ENCODE measurements at regions not wholly inside any gene's neighbourhood (a gene's known extent, or its start where the extent isn't known, plus 50 kb on each side); places are given as distances from the start of the nearest gene placed in this dataset.

GRCh38 chr15:38863381-38863780 lies 298.8 kb upstream of the RASGRP1 start:
- H3K27ac Mint-ChIP-seq = no peak overlapping the region
- ATAC-seq = no peak

GRCh38 chr15:38864122-38864521 lies 299.5 kb upstream of the RASGRP1 start:
- no peak overlapping the region for H3K27ac Mint-ChIP-seq
- H3K4me1 Mint-ChIP-seq = peaks cover 9% of the 10 kb centered on the region
- H3K9me3 ChIP-seq (ENCODE audit: control insufficient read depth, low read length, poor library complexity, severe bottlenecking) = no peaks in the 10 kb centered on the region
- peaks cover 33% of the 10 kb centered on the region for H3K27me3 Mint-ChIP-seq
- H3K4me3 Mint-ChIP-seq = no peak overlapping the region
- no peaks in the 10 kb centered on the region for H3K36me3 Mint-ChIP-seq (ENCODE audit: low read depth)
- DNase-seq (no peak), ATAC-seq (no peak)

More at GRCh38 chr15:38863381-38863780, 298.8 kb upstream of the RASGRP1 start:
- Mint-ChIP-seq H3K4me1 (peaks cover 9% of the 10 kb centered on the region), H3K4me3 (no peak overlapping the region), H3K36me3 (ENCODE audit: low read depth) (no peaks in the 10 kb centered on the region), H3K27me3 (peaks cover 34% of the 10 kb centered on the region)
- no peak for DNase-seq
- H3K9me3 ChIP-seq (ENCODE audit: control insufficient read depth, low read length, poor library complexity, severe bottlenecking) = no peaks in the 10 kb centered on the region

DNA sequence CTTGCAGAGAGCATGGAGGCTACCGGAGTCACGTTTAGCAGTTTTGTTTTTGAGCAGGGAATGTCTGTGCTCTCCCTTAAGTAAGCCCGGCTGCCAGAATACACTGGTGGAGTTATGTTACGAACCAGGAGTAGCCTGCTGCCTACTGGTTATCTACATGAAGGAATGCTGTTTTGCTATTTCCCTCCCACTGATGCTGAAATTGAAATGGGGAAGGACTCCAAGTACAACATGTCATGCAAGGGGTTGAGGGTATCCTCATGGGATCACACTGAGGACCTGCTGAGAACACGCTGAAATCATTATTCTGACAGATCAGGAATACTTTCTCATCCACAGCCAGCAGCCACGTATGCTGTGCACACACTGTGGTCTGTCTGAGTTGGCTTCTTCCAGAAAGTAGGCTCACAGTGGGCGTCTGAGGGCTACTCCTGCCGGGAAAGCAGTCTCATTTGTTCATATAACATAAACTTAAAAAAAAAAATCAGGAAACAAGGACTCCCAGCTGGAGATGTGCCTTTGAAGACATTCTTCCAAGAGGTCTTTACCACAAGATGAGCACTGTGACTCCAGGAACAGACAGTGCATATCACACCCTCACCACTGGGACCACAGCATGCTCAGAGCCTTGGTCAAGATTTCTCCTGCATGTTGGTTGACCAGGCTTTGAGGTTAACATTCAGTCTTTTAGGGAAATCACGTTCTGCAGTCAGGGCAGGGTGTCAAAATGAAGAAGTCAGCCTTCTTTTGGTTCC lies 300.4 kb upstream of the RASGRP1 start:
- H3K36me3 Mint-ChIP-seq (ENCODE audit: low read depth) = no peaks in the 10 kb centered on the region
- ATAC-seq = no peak
- H3K9me3 ChIP-seq (ENCODE audit: control insufficient read depth, low read length, poor library complexity, severe bottlenecking) = no peaks in the 10 kb centered on the region
- H3K27ac Mint-ChIP-seq = no peak overlapping the region
- no peak for DNase-seq
- H3K27me3 Mint-ChIP-seq = peaks cover 33% of the 10 kb centered on the region
- H3K4me3 Mint-ChIP-seq = no peak overlapping the region
- H3K4me1 Mint-ChIP-seq = peaks cover 9% of the 10 kb centered on the region

- Mint-ChIP-seq H3K4me1 (peaks cover 8% of the 10 kb centered on the region), H3K27ac (no peak overlapping the region)
These were observed 302.9 kb upstream of the RASGRP1 start for GRCh38 chr15:38867556-38867955.

DNA sequence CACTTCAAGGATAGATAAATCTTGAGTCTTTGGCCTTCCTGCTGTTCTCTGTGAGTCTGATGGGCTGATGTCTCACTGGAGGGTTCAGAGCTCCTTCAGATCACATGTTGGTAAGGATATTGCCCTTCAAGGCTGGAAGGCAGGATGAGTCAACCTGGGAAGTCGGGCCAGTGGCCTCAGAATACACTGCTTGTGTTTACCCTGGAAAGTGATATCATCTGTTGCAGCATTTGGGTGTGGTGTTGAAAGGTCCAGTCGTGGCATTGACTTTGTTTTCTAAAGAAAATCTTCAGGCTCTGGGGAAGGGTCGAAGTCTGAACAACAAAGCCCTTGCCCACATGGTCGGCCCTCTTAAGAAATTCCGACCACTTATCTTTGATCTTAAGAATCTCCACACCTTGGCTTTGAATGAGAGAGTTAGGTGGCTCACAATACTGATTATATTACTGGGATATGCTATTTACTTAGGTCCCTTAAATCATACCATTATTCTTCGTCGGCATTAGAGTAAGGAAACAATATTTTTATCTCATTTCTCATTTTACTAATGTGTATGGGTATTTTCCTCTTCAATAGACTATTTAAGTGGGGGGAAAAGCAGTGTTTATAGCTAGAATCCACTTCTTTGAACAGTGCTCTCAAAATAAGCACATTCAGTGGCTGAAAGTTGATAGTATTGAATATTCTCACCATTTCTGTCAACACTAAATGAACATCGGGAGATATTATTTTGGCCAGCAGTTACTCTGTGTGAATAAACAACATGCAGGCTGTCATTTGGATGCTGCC lies 303.9 kb upstream of the RASGRP1 start:
- Mint-ChIP-seq H3K4me3 (no peak overlapping the region), H3K4me1 (peaks cover 4% of the 10 kb centered on the region), H3K27me3 (peaks cover 22% of the 10 kb centered on the region), H3K27ac (no peak overlapping the region), H3K36me3 (ENCODE audit: low read depth) (no peaks in the 10 kb centered on the region)
- H3K9me3 ChIP-seq (ENCODE audit: control insufficient read depth, low read length, poor library complexity, severe bottlenecking) = no peaks in the 10 kb centered on the region
- no peak for ATAC-seq
- DNase-seq = no peak

More at GRCh38 chr15:38867556-38867955, 302.9 kb upstream of the RASGRP1 start:
- Mint-ChIP-seq H3K36me3 (ENCODE audit: low read depth) (no peaks in the 10 kb centered on the region), H3K27me3 (peaks cover 26% of the 10 kb centered on the region), H3K4me3 (no peak overlapping the region)
- H3K9me3 ChIP-seq (ENCODE audit: control insufficient read depth, low read length, poor library complexity, severe bottlenecking) = no peaks in the 10 kb centered on the region
- ATAC-seq (no peak), DNase-seq (no peak)

DNA sequence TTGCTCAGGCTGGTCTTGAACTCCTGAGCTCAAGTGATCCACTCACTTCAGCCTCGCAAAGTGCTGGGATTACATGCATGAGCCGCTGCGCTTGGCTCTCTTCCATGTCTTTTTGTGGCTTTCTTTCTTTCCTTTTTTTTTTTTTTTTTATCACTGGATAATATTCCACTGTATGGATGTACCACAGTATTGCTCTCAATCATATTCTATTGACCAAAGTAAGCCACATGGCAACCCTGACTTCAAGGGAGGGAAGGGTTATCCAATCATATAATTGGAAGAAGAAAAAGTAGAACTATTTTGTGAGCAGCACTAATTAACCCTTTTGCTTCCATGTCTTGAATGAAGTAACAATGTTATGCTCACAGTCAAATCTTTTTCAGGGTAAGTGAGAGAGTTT lies 307.0 kb upstream of the RASGRP1 start:
- H3K36me3 Mint-ChIP-seq (ENCODE audit: low read depth) = no peaks in the 10 kb centered on the region
- no peak overlapping the region for H3K4me3 Mint-ChIP-seq
- H3K9me3 ChIP-seq (ENCODE audit: control insufficient read depth, low read length, poor library complexity, severe bottlenecking) = no peaks in the 10 kb centered on the region
- no peak overlapping the region for H3K27ac Mint-ChIP-seq
- ATAC-seq (no peak), DNase-seq (no peak)
- H3K4me1 Mint-ChIP-seq = no peaks in the 10 kb centered on the region
- peaks cover 18% of the 10 kb centered on the region for H3K27me3 Mint-ChIP-seq

DNA sequence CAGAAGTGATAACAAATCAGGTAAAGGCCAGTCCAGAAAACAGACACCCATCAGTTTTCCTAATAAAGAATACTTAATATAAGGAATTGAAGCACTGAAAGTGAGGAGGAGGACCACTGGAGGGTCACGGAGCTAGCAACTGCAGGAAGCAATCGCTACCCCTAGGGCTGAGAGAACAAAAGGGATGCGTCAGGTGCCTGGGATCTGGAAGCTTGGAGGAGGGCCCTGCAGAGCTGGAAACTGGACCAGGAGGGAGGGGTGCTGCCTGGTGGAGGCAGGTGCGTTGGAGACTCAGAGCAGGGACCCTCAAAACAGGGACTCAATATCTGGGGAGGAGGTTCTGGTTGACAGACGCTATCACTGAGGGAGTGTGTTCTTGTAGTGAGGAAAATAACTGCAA lies 308.1 kb upstream of the RASGRP1 start:
- Mint-ChIP-seq H3K27ac (no peak overlapping the region), H3K27me3 (peaks cover 10% of the 10 kb centered on the region), H3K4me1 (no peaks in the 10 kb centered on the region), H3K4me3 (no peak overlapping the region), H3K36me3 (ENCODE audit: low read depth) (no peaks in the 10 kb centered on the region)
- DNase-seq (no peak), ATAC-seq (no peak)
- H3K9me3 ChIP-seq (ENCODE audit: control insufficient read depth, low read length, poor library complexity, severe bottlenecking) = no peaks in the 10 kb centered on the region

- no peak for ATAC-seq
- no peak overlapping the region for H3K27ac Mint-ChIP-seq
- no peaks in the 10 kb centered on the region for H3K9me3 ChIP-seq (ENCODE audit: control insufficient read depth, low read length, poor library complexity, severe bottlenecking)
- no peaks in the 10 kb centered on the region for H3K36me3 Mint-ChIP-seq (ENCODE audit: low read depth)
- DNase-seq = no peak
- H3K4me3 Mint-ChIP-seq = no peak overlapping the region
- no peaks in the 10 kb centered on the region for H3K4me1 Mint-ChIP-seq
- peaks cover 13% of the 10 kb centered on the region for H3K27me3 Mint-ChIP-seq
These were observed 308.5 kb upstream of the RASGRP1 start for GRCh38 chr15:38873158-38873557.

DNA sequence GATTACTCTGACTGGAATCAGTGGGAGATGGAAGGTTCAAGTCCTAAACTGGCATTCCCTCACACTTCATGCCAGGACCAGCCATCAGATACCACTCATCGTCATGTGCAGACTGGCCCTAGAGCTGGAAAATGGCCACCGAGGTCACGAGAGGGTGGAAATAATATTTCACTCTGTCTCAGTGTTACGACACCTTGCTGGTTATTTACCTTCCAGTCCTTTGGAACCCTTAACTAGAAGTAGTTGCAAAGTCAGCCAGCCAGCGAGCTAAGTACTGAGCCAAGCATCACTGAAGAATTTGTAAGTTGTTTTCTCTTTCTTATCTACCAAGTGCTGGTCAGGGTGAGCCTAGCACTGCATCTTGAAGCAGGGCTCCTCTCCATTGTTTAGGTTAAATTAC lies 309.9 kb upstream of the RASGRP1 start:
- no peaks in the 10 kb centered on the region for H3K36me3 Mint-ChIP-seq (ENCODE audit: low read depth)
- no peaks in the 10 kb centered on the region for H3K9me3 ChIP-seq (ENCODE audit: control insufficient read depth, low read length, poor library complexity, severe bottlenecking)
- no peak overlapping the region for H3K27ac Mint-ChIP-seq
- peaks cover 14% of the 10 kb centered on the region for H3K27me3 Mint-ChIP-seq
- DNase-seq = no peak
- no peak for ATAC-seq
- no peaks in the 10 kb centered on the region for H3K4me1 Mint-ChIP-seq
- H3K4me3 Mint-ChIP-seq = no peak overlapping the region

- H3K36me3 Mint-ChIP-seq (ENCODE audit: low read depth) = no peaks in the 10 kb centered on the region
- no peak for DNase-seq
- H3K27ac Mint-ChIP-seq = no peak overlapping the region
- no peaks in the 10 kb centered on the region for H3K9me3 ChIP-seq (ENCODE audit: control insufficient read depth, low read length, poor library complexity, severe bottlenecking)
- H3K4me1 Mint-ChIP-seq = no peaks in the 10 kb centered on the region
- H3K4me3 Mint-ChIP-seq = no peak overlapping the region
- H3K27me3 Mint-ChIP-seq = peaks cover 14% of the 10 kb centered on the region
- no peak for ATAC-seq
These were observed 311.6 kb upstream of the RASGRP1 start for GRCh38 chr15:38876211-38876610.

- H3K27ac Mint-ChIP-seq = no peak overlapping the region
These were observed 312.0 kb upstream of the RASGRP1 start for GRCh38 chr15:38876621-38877020.

DNA sequence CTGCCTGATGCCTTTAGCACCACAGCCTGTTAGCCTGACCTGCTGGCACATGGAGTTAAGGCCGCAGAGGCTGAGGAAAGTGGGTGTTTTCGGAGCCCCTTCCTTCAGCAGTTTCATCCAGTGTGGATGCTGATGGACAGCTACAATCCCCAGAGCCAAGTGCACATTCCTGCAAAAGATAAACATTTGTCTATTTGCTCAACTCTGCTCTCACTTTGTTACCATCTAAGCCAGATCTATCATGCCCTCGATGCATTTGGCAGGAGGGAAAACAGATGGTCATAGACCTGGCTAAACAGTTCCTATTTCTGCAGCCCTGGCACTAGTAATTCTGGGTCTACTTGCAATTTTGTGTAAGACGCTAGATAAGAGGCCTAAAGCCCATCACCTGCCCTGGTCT lies 312.9 kb upstream of the RASGRP1 start:
- no peaks in the 10 kb centered on the region for H3K9me3 ChIP-seq (ENCODE audit: control insufficient read depth, low read length, poor library complexity, severe bottlenecking)
- no peak for DNase-seq
- no peak for ATAC-seq
- Mint-ChIP-seq H3K4me3 (no peak overlapping the region), H3K36me3 (ENCODE audit: low read depth) (no peaks in the 10 kb centered on the region), H3K27ac (no peak overlapping the region), H3K27me3 (peaks cover 14% of the 10 kb centered on the region), H3K4me1 (no peaks in the 10 kb centered on the region)

More at GRCh38 chr15:38876621-38877020, 312.0 kb upstream of the RASGRP1 start:
- no peak for ATAC-seq
- H3K27me3 Mint-ChIP-seq = peaks cover 14% of the 10 kb centered on the region
- no peaks in the 10 kb centered on the region for H3K4me1 Mint-ChIP-seq
- H3K4me3 Mint-ChIP-seq = no peak overlapping the region
- no peaks in the 10 kb centered on the region for H3K9me3 ChIP-seq (ENCODE audit: control insufficient read depth, low read length, poor library complexity, severe bottlenecking)
- no peaks in the 10 kb centered on the region for H3K36me3 Mint-ChIP-seq (ENCODE audit: low read depth)
- DNase-seq = no peak

DNA sequence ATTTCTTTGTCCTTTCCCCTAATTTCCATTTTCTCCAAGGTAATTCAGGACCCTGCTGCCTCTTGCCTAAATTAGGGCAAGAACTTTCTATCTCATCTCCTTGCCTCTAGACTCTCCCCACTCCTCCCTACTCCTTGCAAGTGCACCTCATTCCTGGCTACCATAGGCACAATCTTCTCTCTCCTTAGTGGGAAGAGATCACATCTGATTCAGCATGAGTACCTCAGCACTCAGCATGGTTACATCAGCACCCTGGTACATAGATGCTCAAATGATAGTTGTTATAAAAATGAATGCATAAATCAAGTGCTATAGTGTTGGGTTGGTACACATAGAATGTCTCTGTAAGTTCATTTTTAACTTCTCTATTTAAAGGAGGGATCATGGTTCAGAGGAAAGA lies 313.4 kb upstream of the RASGRP1 start:
- Mint-ChIP-seq H3K27me3 (peaks cover 14% of the 10 kb centered on the region), H3K36me3 (ENCODE audit: low read depth) (no peaks in the 10 kb centered on the region), H3K4me3 (no peak overlapping the region), H3K27ac (no peak overlapping the region), H3K4me1 (no peaks in the 10 kb centered on the region)
- DNase-seq (no peak), ATAC-seq (no peak)
- no peaks in the 10 kb centered on the region for H3K9me3 ChIP-seq (ENCODE audit: control insufficient read depth, low read length, poor library complexity, severe bottlenecking)
